Naive B cell (primary cell): ENCODE measurements at regions not wholly inside any gene's neighbourhood (a gene's known extent, or its start where the extent isn't known, plus 50 kb on each side); places are given as distances from the start of the nearest gene placed in this dataset.
A peak's percentile ranks its signal among the peaks of the same experiment; 100 is the strongest.

Experiments
- ATAC-seq, 2 donors: fragments of 150-1000 bp; cut with Tn5 transposase; 2 replicates each; pipeline ENCODE4 v1.10.0; 2021; ENCODE audit warnings: low read depth in 2 of 2, mild to moderate bottlenecking in 2 of 2, moderate library complexity in 2 of 2
- DNase-seq: peaks from one replicate; pipeline ENCODE4 v3.0.0; 2022
- H3K27ac Mint-ChIP-seq, 6 donors: one replicate each; pipeline ENCODE4 v1.8.0; 2020 to 2022; ENCODE audit warnings: mild to moderate bottlenecking in 6 of 6, mixed read lengths in 6 of 6, moderate library complexity in 5 of 6, inconsistent platforms in 2 of 6
- H3K27me3 Mint-ChIP-seq, 3 donors: one replicate each; pipeline ENCODE4 v1.8.0; 2021 to 2022; ENCODE audit warnings: mixed read lengths in 3 of 3, mild to moderate bottlenecking in 1 of 3
- H3K36me3 Mint-ChIP-seq, 2 donors: one replicate each; pipeline ENCODE4 v1.8.0; 2020 to 2022; ENCODE audit warnings: mixed read lengths in 2 of 2, inconsistent platforms in 1 of 2, mild to moderate bottlenecking in 1 of 2
- H3K4me1 Mint-ChIP-seq, 3 donors: one replicate each; pipeline ENCODE4 v1.8.0; 2020 to 2022; ENCODE audit warnings: mixed read lengths in 3 of 3, inconsistent platforms in 1 of 3, mild to moderate bottlenecking in 1 of 3, moderate library complexity in 1 of 3
- H3K4me3 Mint-ChIP-seq, 8 donors: one replicate each; pipeline ENCODE4 v1.8.0; 2020 to 2022; ENCODE audit warnings: mild to moderate bottlenecking in 8 of 8, mixed read lengths in 8 of 8, moderate library complexity in 8 of 8, inconsistent platforms in 2 of 8
- H3K9me3 Mint-ChIP-seq, 7 donors: one replicate each; pipeline ENCODE4 v1.8.0; 2020 to 2022; ENCODE audit warnings: mixed read lengths in 7 of 7, mild to moderate bottlenecking in 5 of 7, inconsistent platforms in 2 of 7, moderate library complexity in 1 of 7

GRCh38 chr20:58600756-58601155, 50.3 kb upstream of the STX16 start:
- no peak for ATAC-seq
- Mint-ChIP-seq H3K4me1 (no peaks in the 10 kb centered on the region), H3K27me3 (peaks cover 11 to 16% (median 15%) of the 10 kb centered on the region in 3 donors), H3K4me3 (no peak overlapping the region), H3K9me3 (peaks cover 0 to 14% (median 3%) of the 10 kb centered on the region in 7 donors), H3K36me3 (no peaks in the 10 kb centered on the region), H3K27ac (peak overlapping the region in 1 of 6 donors; percentile 75)
- no peak for DNase-seq

- peaks cover 11 to 16% (median 15%) of the 10 kb centered on the region in 3 donors for H3K27me3 Mint-ChIP-seq
- ATAC-seq (no peak), DNase-seq (no peak)
- H3K9me3 Mint-ChIP-seq = peaks cover 0 to 14% (median 3%) of the 10 kb centered on the region in 7 donors
- H3K27ac Mint-ChIP-seq = no peak overlapping the region
- no peaks in the 10 kb centered on the region for H3K36me3 Mint-ChIP-seq
- no peaks in the 10 kb centered on the region for H3K4me1 Mint-ChIP-seq
- H3K4me3 Mint-ChIP-seq = no peak overlapping the region
Measured at GRCh38 chr20:58599966-58600365, 51.1 kb upstream of the STX16 start.

GRCh38 chr20:58598211-58599015, 52.7 kb upstream of the STX16 start:
- H3K9me3 Mint-ChIP-seq = peaks cover 0 to 10% (median 3%) of the 10 kb centered on the region in 7 donors
- H3K27me3 Mint-ChIP-seq = peaks cover 11 to 20% (median 20%) of the 10 kb centered on the region in 3 donors
- ATAC-seq (no peak), DNase-seq (no peak)
- H3K4me3 Mint-ChIP-seq = no peak overlapping the region
- no peaks in the 10 kb centered on the region for H3K4me1 Mint-ChIP-seq
- H3K36me3 Mint-ChIP-seq = no peaks in the 10 kb centered on the region
- H3K27ac Mint-ChIP-seq = peak overlapping the region in 1 of 6 donors; percentile 20

GRCh38 chr20:58597249-58597891, 53.7 kb upstream of the STX16 start:
- DNase-seq (no peak), ATAC-seq (no peak)
- H3K4me1 Mint-ChIP-seq = no peaks in the 10 kb centered on the region
- no peaks in the 10 kb centered on the region for H3K36me3 Mint-ChIP-seq
- H3K27me3 Mint-ChIP-seq = peaks cover 11 to 25% (median 23%) of the 10 kb centered on the region in 3 donors
- H3K9me3 Mint-ChIP-seq = peaks cover 0 to 9% (median 3%) of the 10 kb centered on the region in 7 donors
- H3K27ac Mint-ChIP-seq = peak overlapping the region in 1 of 6 donors; percentile 27
- no peak overlapping the region for H3K4me3 Mint-ChIP-seq

GRCh38 chr20:58596750-58597248, 54.3 kb upstream of the STX16 start:
- Mint-ChIP-seq H3K36me3 (no peaks in the 10 kb centered on the region), H3K4me1 (no peaks in the 10 kb centered on the region), H3K27ac (no peak overlapping the region), H3K4me3 (no peak overlapping the region), H3K9me3 (peaks cover 0 to 9% (median 3%) of the 10 kb centered on the region in 7 donors), H3K27me3 (peaks cover 12 to 26% (median 23%) of the 10 kb centered on the region in 3 donors)
- ATAC-seq (no peak), DNase-seq (no peak)

- Mint-ChIP-seq H3K9me3 (peaks cover 0 to 9% (median 3%) of the 10 kb centered on the region in 7 donors), H3K36me3 (no peaks in the 10 kb centered on the region), H3K4me3 (no peak overlapping the region), H3K27me3 (peaks cover 18 to 31% (median 23%) of the 10 kb centered on the region in 3 donors), H3K4me1 (no peaks in the 10 kb centered on the region), H3K27ac (no peak overlapping the region)
- no peak for ATAC-seq
- DNase-seq = no peak
Measured at GRCh38 chr20:58596244-58596643, 54.8 kb upstream of the STX16 start.

- no peak overlapping the region for H3K27ac Mint-ChIP-seq
- peaks cover 0 to 9% (median 3%) of the 10 kb centered on the region in 7 donors for H3K9me3 Mint-ChIP-seq
- no peaks in the 10 kb centered on the region for H3K4me1 Mint-ChIP-seq
- no peak for DNase-seq
- H3K36me3 Mint-ChIP-seq = no peaks in the 10 kb centered on the region
- no peak overlapping the region for H3K4me3 Mint-ChIP-seq
- no peak for ATAC-seq
- H3K27me3 Mint-ChIP-seq = peaks cover 19 to 32% (median 21%) of the 10 kb centered on the region in 3 donors
Measured at GRCh38 chr20:58595167-58595566, 55.9 kb upstream of the STX16 start.

- Mint-ChIP-seq H3K4me3 (peak overlapping the region in 1 of 8 donors; percentile 17), H3K4me1 (no peaks in the 10 kb centered on the region), H3K9me3 (peaks cover 0 to 9% (median 3%) of the 10 kb centered on the region in 7 donors), H3K27ac (no peak overlapping the region), H3K36me3 (no peaks in the 10 kb centered on the region), H3K27me3 (peaks cover 23 to 26% (median 26%) of the 10 kb centered on the region in 3 donors)
- DNase-seq (no peak), ATAC-seq (no peak)
Measured at GRCh38 chr20:58593880-58594638, 57.0 kb upstream of the STX16 start.

GRCh38 chr20:58592076-58592695, 58.9 kb upstream of the STX16 start:
- no peaks in the 10 kb centered on the region for H3K36me3 Mint-ChIP-seq
- H3K4me3 Mint-ChIP-seq = no peak overlapping the region
- no peak for ATAC-seq
- H3K27ac Mint-ChIP-seq = no peak overlapping the region
- peaks cover 0 to 9% (median 3%) of the 10 kb centered on the region in 7 donors for H3K9me3 Mint-ChIP-seq
- no peak for DNase-seq
- no peaks in the 10 kb centered on the region for H3K4me1 Mint-ChIP-seq
- H3K27me3 Mint-ChIP-seq = peaks cover 27 to 31% (median 29%) of the 10 kb centered on the region in 3 donors

- H3K9me3 Mint-ChIP-seq = peaks cover 0 to 3% (median 0%) of the 10 kb centered on the region in 7 donors
- H3K27me3 Mint-ChIP-seq = peaks cover 29 to 37% (median 30%) of the 10 kb centered on the region in 3 donors
- no peak overlapping the region for H3K27ac Mint-ChIP-seq
- ATAC-seq (no peak), DNase-seq (no peak)
- no peaks in the 10 kb centered on the region for H3K4me1 Mint-ChIP-seq
- H3K4me3 Mint-ChIP-seq = no peak overlapping the region
- H3K36me3 Mint-ChIP-seq = no peaks in the 10 kb centered on the region
Measured at GRCh38 chr20:58590679-58591473, 60.2 kb upstream of the STX16 start.

- Mint-ChIP-seq H3K4me1 (no peaks in the 10 kb centered on the region), H3K9me3 (peaks cover 0 to 7% (median 4%) of the 10 kb centered on the region in 7 donors), H3K27ac (no peak overlapping the region), H3K4me3 (no peak overlapping the region), H3K36me3 (peaks cover 0 to 5% of the 10 kb centered on the region in 2 donors), H3K27me3 (peaks cover 33 to 42% (median 40%) of the 10 kb centered on the region in 3 donors)
- DNase-seq = no peak
- no peak for ATAC-seq
Measured at GRCh38 chr20:58587467-58587866, 63.6 kb upstream of the STX16 start.

- Mint-ChIP-seq H3K27ac (no peak overlapping the region), H3K4me1 (no peaks in the 10 kb centered on the region), H3K9me3 (peaks cover 4 to 16% (median 10%) of the 10 kb centered on the region in 7 donors), H3K27me3 (peaks cover 33 to 44% (median 43%) of the 10 kb centered on the region in 3 donors), H3K4me3 (no peak overlapping the region), H3K36me3 (peaks cover 5% of the 10 kb centered on the region in 2 donors)
- no peak for ATAC-seq
- DNase-seq = no peak
Measured at GRCh38 chr20:58586565-58587093, 64.5 kb upstream of the STX16 start.
